Fibroblast of lung (primary cell): ENCODE measurements at regions not wholly inside any gene's neighbourhood (a gene's known extent, or its start where the extent isn't known, plus 50 kb on each side); places are given as distances from the start of the nearest gene placed in this dataset.

Experiments used
- DNase-seq, 2 donors: peaks; one replicate each; pipeline versions ENCODE4 v3.0.0 to v3.0.0-alpha.2; 2010; ENCODE audit warnings: low read depth in 2 of 2
- H2AFZ ChIP-seq: 2 replicates; pipeline ENCODE4 v1.5.1; 2012; ENCODE audit warnings: low read length, control low read depth, inconsistent platforms
- H3K27ac ChIP-seq: 2 replicates; pipeline ENCODE4 v1.5.1; 2011; ENCODE audit warnings: low read length, control low read depth; ENCODE audit not compliant: insufficient read depth
- H3K27me3 ChIP-seq: 2 replicates; pipeline ENCODE4 v1.5.1; 2011; ENCODE audit warnings: mild to moderate bottlenecking, low read length; ENCODE audit not compliant: control insufficient read depth, insufficient read depth
- H3K36me3 ChIP-seq: 2 replicates; pipeline ENCODE4 v1.5.1; 2011; ENCODE audit warnings: low read length; ENCODE audit not compliant: control insufficient read depth, insufficient read depth
- H3K4me1 ChIP-seq: 2 replicates; pipeline ENCODE4 v1.5.1; 2011; ENCODE audit warnings: low read length; ENCODE audit not compliant: control insufficient read depth, insufficient read depth; ENCODE audit errors: extremely low read depth
- H3K4me2 ChIP-seq: 2 replicates; pipeline ENCODE4 v1.5.1; 2011; ENCODE audit warnings: low read length, control low read depth; ENCODE audit not compliant: insufficient read depth; ENCODE audit errors: extremely low read depth
- H3K4me3 ChIP-seq, 4 experiments: fragments of 200-600 bp in 1 of 4; sonication (generic) in 1 of 4; replicated peaks in 1 of 4; 2 replicates each; pipeline ENCODE4 v1.5.1; 2011 to 2016; ENCODE audit warnings: low read length in 4 of 4, low read depth in 3 of 4, mild to moderate bottlenecking in 3 of 4, control low read depth in 2 of 4, inconsistent platforms in 1 of 4, mixed read lengths in 1 of 4; ENCODE audit not compliant: insufficient read depth in 1 of 4; ENCODE audit errors: control extremely low read depth in 1 of 4
- H3K79me2 ChIP-seq: 2 replicates; pipeline ENCODE4 v1.5.1; 2012; ENCODE audit warnings: mild to moderate bottlenecking, low read length, inconsistent platforms; ENCODE audit not compliant: control insufficient read depth, insufficient read depth
- H3K9ac ChIP-seq: 2 replicates; pipeline ENCODE4 v1.5.1; 2011; ENCODE audit warnings: mild to moderate bottlenecking, low read length, control low read depth; ENCODE audit not compliant: insufficient read depth
- H3K9me3 ChIP-seq: 2 replicates; pipeline ENCODE4 v1.5.1; 2012; ENCODE audit warnings: low read depth, low read length; ENCODE audit not compliant: control insufficient read depth, insufficient read depth
- H4K20me1 ChIP-seq: 2 replicates; pipeline ENCODE4 v1.5.1; 2011; ENCODE audit warnings: low read length; ENCODE audit not compliant: control insufficient read depth, insufficient read depth; ENCODE audit errors: extremely low read depth
- CTCF ChIP-seq, 2 donors: IDR thresholded peaks in 1 of 2; conservative IDR thresholded peaks in 1 of 2; 1 replicate in 1 of 2; 2 replicates in 1 of 2; pipeline ENCODE4 v1.5.1; 2011 to 2012; ENCODE audit warnings: low read length in 2 of 2, control low read depth in 1 of 2, inconsistent platforms in 1 of 2, low read depth in 1 of 2, mild to moderate bottlenecking in 1 of 2
- EZH2 ChIP-seq: IDR thresholded peaks from 2 replicates; pipeline ENCODE4 v1.5.1; 2012; ENCODE audit warnings: low read length, control low read depth, mild to moderate bottlenecking; ENCODE audit errors: missing control alignments

GRCh38 chr10:120262857-120263547 lies 194.0 kb upstream of the PLPP4 start:
- Histone ChIP-seq H3K27me3 (no peaks in the 10 kb centered on the region), H3K79me2 (no peaks in the 10 kb centered on the region), H3K36me3 (no peaks in the 10 kb centered on the region), H4K20me1 (no peaks in the 10 kb centered on the region), H3K4me1 (no peaks in the 10 kb centered on the region), H3K9ac (no peak overlapping the region), H3K9me3 (no peaks in the 10 kb centered on the region), H3K27ac (no peak overlapping the region), H3K4me2 (no peak overlapping the region), H2AFZ (no peak overlapping the region), H3K4me3 (no peak overlapping the region)
- DNase-seq: peak in 1 of 2 donors; percentile 51
- TF ChIP-seq CTCF (conservative IDR thresholded peaks at IDR 0.05 in 1 of 2, IDR thresholded peaks at IDR 0.05 in 1 of 2; ENCODE audit: low read depth in 1 of 2, low read length in 2 of 2) (no peak), EZH2 (no peak)

DNA sequence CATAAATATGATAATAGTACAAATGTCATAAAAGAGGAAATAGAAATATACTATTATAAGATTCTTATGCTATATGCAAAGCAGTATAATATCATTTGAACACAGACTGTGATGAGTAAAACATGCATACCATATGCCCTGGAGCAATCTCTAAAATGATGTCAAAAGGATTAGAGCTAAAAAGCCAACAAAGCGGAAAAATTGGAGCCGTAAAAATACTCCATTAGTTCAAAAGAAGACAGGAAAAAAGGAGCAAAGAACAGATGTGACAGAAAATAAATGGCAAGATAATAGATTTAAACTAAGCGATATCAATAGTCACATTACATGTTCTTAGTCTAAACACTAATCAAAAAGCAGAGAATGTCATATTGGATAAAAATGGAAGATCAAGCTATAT lies 191.0 kb upstream of the PLPP4 start:
- H3K79me2 ChIP-seq: no peaks in the 10 kb centered on the region
- no peak for TF ChIP-seq EZH2
- H3K36me3 ChIP-seq: no peaks in the 10 kb centered on the region
- no peak overlapping the region for H3K4me2 ChIP-seq
- DNase-seq: no peak
- no peak overlapping the region for H3K9ac ChIP-seq
- H3K27ac ChIP-seq: no peak overlapping the region
- H3K9me3 ChIP-seq: no peaks in the 10 kb centered on the region
- H4K20me1 ChIP-seq: no peaks in the 10 kb centered on the region
- no peak overlapping the region for H3K4me3 ChIP-seq
- H2AFZ ChIP-seq: no peak overlapping the region
- H3K27me3 ChIP-seq: no peaks in the 10 kb centered on the region
- no peaks in the 10 kb centered on the region for H3K4me1 ChIP-seq

DNA sequence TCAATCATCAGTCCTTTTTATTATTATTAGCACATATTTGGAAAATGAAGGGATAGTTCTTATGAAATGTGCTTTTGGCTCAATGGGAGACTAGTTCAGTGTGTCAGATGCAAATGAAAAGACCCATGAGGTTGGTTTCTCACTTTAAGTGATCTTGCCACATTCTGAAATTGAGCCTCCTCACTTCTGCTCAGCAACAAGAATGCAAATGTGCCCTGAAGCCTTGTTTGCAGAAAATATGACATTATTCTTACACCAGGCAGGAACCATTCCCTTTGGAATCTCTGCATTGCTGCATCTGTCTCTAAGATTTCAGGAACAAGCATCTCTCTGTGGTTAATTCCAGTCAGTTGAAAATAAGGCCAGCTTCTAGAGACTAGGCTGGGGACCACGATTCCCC lies 186.1 kb upstream of the PLPP4 start:
- Histone ChIP-seq H3K4me1 (no peaks in the 10 kb centered on the region), H3K79me2 (no peaks in the 10 kb centered on the region), H3K27ac (no peak overlapping the region), H3K27me3 (no peaks in the 10 kb centered on the region), H2AFZ (no peak overlapping the region), H3K4me3 (no peak overlapping the region), H4K20me1 (no peaks in the 10 kb centered on the region), H3K36me3 (no peaks in the 10 kb centered on the region), H3K4me2 (no peak overlapping the region), H3K9ac (no peak overlapping the region), H3K9me3 (no peaks in the 10 kb centered on the region)
- TF ChIP-seq CTCF (conservative IDR thresholded peaks at IDR 0.05 in 1 of 2, IDR thresholded peaks at IDR 0.05 in 1 of 2; ENCODE audit: low read depth in 1 of 2, low read length in 2 of 2) (no peak), EZH2 (no peak)
- DNase-seq: no peak
